Neural cell (in vitro differentiated cells): ENCODE measurements at regions not wholly inside any gene's neighbourhood (a gene's known extent, or its start where the extent isn't known, plus 50 kb on each side); places are given as distances from the start of the nearest gene placed in this dataset.

Source experiments
- H2AFZ ChIP-seq: fragments of 200-600, 300-800 bp; sonication (generic), shearing (Covaris generic); 2 replicates; pipeline ENCODE4 v1.6.0; 2014; ENCODE audit warnings: low read depth, mild to moderate bottlenecking, antibody characterized with exemption, low read length, moderate library complexity
- H3F3A ChIP-seq: fragments of 200-600 bp; shearing (Covaris generic); 2 replicates; pipeline ENCODE4 v1.6.1; 2016; ENCODE audit warnings: mild to moderate bottlenecking, moderate library complexity, mixed read lengths, antibody characterized with exemption, low read length; ENCODE audit not compliant: insufficient read depth, poor library complexity, severe bottlenecking
- H3K27ac ChIP-seq: fragments of 200-600, 300-800 bp; sonication (generic), shearing (Covaris generic); 2 replicates; pipeline ENCODE4 v1.5.1; 2014; ENCODE audit warnings: mild to moderate bottlenecking, low read length, moderate library complexity
- H3K27me3 ChIP-seq: fragments of 300-800, 200-600 bp; sonication (generic), shearing (Covaris generic); 2 replicates; pipeline ENCODE4 v1.6.0; 2014; ENCODE audit warnings: mild to moderate bottlenecking, low read depth, low read length, moderate library complexity; ENCODE audit not compliant: insufficient read depth
- H3K36me3 ChIP-seq: fragments of 300-800, 200-600 bp; sonication (generic), shearing (Covaris generic); 2 replicates; pipeline ENCODE4 v1.5.1; 2014; ENCODE audit warnings: mild to moderate bottlenecking, antibody characterized with exemption, low read length, moderate library complexity; ENCODE audit not compliant: insufficient read depth
- H3K4me2 ChIP-seq: fragments of 300-800, 200-600 bp; sonication (generic), shearing (Covaris generic); 2 replicates; pipeline ENCODE4 v1.6.0; 2014; ENCODE audit warnings: mild to moderate bottlenecking, low read length
- H3K4me3 ChIP-seq: fragments of 300-800, 200-600 bp; sonication (generic), shearing (Covaris generic); 2 replicates; pipeline ENCODE4 v1.5.1; 2014; ENCODE audit warnings: mild to moderate bottlenecking, low read length, moderate library complexity
- H3K79me2 ChIP-seq: fragments of 200-600 bp; shearing (Covaris generic); replicated peaks from 2 replicates; pipeline ENCODE4 v1.6.0; 2014; ENCODE audit warnings: mild to moderate bottlenecking, low read length, moderate library complexity; ENCODE audit not compliant: insufficient read depth
- H3K9ac ChIP-seq: fragments of 300-800, 200-600 bp; sonication (generic), shearing (Covaris generic); 2 replicates; pipeline ENCODE4 v1.6.1; 2016; ENCODE audit warnings: mild to moderate bottlenecking, low read length, mixed read lengths
- H3K9me2 ChIP-seq: fragments of 200-600 bp; shearing (Covaris generic); 2 replicates; pipeline ENCODE4 v1.6.1; 2016; ENCODE audit warnings: mild to moderate bottlenecking, low read length, mixed read lengths; ENCODE audit not compliant: insufficient read depth
- H3K9me3 ChIP-seq: fragments of 200-600, 300-800 bp; sonication (generic), shearing (Covaris generic); 2 replicates; pipeline ENCODE4 v1.6.1; 2016; ENCODE audit warnings: mild to moderate bottlenecking, mixed run types, low read length, moderate library complexity, mixed read lengths
- H4K20me1 ChIP-seq: fragments of 200-600 bp; shearing (Covaris generic); 2 replicates; pipeline ENCODE4 v1.6.1; 2016; ENCODE audit warnings: mild to moderate bottlenecking, mixed run types; ENCODE audit not compliant: insufficient read depth
- EP300 ChIP-seq: fragments of 450-650 bp; conservative IDR thresholded peaks from 2 replicates; pipeline ENCODE4 v1.6.1; 2014; ENCODE audit warnings: antibody characterized with exemption, mild to moderate bottlenecking, moderate library complexity; ENCODE audit not compliant: poor library complexity, severe bottlenecking
- EZH2 ChIP-seq: fragments of 200-600, 300-800 bp; shearing (Covaris generic), sonication (generic); IDR thresholded peaks from 2 replicates; pipeline ENCODE4 v1.6.1; 2014; ENCODE audit warnings: antibody characterized with exemption, low read length, borderline replicate concordance, mild to moderate bottlenecking; ENCODE audit not compliant: insufficient read depth, poor library complexity, severe bottlenecking
- MXI1 ChIP-seq: fragments of 450-650 bp; conservative IDR thresholded peaks from 2 replicates; pipeline ENCODE4 v1.6.1; 2014; ENCODE audit warnings: antibody characterized with exemption, mild to moderate bottlenecking; ENCODE audit not compliant: poor library complexity, severe bottlenecking
- POLR2AphosphoS5 ChIP-seq: IDR thresholded peaks from 2 replicates; pipeline ENCODE4 v1.6.1; 2012
- RAD21 ChIP-seq: fragments of 450-650 bp; conservative IDR thresholded peaks from 2 replicates; pipeline ENCODE4 v1.6.1; 2014; ENCODE audit warnings: antibody characterized with exemption, mild to moderate bottlenecking, moderate library complexity
- SMC3 ChIP-seq: fragments of 450-650 bp; conservative IDR thresholded peaks from 2 replicates; pipeline ENCODE4 v1.6.1; 2014; ENCODE audit warnings: antibody characterized with exemption, mild to moderate bottlenecking, moderate library complexity; ENCODE audit not compliant: poor library complexity
- TAF1 ChIP-seq: IDR thresholded peaks from 2 replicates; pipeline ENCODE4 v1.6.1; 2012; ENCODE audit warnings: low read depth
- TF ChIP-seq, protein P1 (sequence below): IDR thresholded peaks from 2 replicates; pipeline ENCODE4 v1.6.1; 2012; ENCODE audit warnings: borderline replicate concordance
- TF ChIP-seq, protein P2 (sequence below): fragments of 450-650 bp; IDR thresholded peaks from 2 replicates; pipeline ENCODE4 v1.5.1; 2014; ENCODE audit warnings: antibody characterized with exemption, mild to moderate bottlenecking, moderate library complexity; ENCODE audit not compliant: poor library complexity, severe bottlenecking

DNA sequence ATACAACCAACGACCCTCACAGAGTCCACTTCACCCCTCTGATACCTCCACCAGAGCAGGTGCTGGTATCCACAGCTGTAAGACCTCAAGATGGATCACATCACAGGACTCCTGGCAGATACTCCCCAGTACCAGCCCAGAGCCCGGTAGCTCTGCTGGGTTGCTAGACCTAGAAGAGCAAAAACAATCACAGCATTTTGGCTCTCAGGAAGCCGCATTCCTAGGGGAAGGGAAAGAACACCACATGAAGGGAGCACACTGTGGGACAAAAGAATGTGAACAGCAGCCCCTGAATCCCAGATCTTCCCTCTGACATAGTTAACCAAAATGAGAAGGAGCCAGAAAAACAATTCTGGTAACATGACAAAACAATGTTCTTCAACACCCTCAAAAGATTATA lies 303.1 kb upstream of the GRIA3 start:
- Histone ChIP-seq H3K9me2 (no peaks in the 10 kb centered on the region), H3K36me3 (no peaks in the 10 kb centered on the region), H3K79me2 (no peaks in the 10 kb centered on the region), H3K9ac (no peak overlapping the region), H2AFZ (no peak overlapping the region), H4K20me1 (no peaks in the 10 kb centered on the region), H3F3A (no peaks in the 10 kb centered on the region), H3K4me3 (no peak overlapping the region), H3K27me3 (no peaks in the 10 kb centered on the region), H3K9me3 (no peaks in the 10 kb centered on the region), H3K4me2 (no peak overlapping the region), H3K27ac (no peak overlapping the region)
- TF ChIP-seq EZH2 (no peak), RAD21 (no peak), SMC3 (no peak), POLR2AphosphoS5 (no peak), EP300 (no peak)
- TF ChIP-seq, protein P1, sequence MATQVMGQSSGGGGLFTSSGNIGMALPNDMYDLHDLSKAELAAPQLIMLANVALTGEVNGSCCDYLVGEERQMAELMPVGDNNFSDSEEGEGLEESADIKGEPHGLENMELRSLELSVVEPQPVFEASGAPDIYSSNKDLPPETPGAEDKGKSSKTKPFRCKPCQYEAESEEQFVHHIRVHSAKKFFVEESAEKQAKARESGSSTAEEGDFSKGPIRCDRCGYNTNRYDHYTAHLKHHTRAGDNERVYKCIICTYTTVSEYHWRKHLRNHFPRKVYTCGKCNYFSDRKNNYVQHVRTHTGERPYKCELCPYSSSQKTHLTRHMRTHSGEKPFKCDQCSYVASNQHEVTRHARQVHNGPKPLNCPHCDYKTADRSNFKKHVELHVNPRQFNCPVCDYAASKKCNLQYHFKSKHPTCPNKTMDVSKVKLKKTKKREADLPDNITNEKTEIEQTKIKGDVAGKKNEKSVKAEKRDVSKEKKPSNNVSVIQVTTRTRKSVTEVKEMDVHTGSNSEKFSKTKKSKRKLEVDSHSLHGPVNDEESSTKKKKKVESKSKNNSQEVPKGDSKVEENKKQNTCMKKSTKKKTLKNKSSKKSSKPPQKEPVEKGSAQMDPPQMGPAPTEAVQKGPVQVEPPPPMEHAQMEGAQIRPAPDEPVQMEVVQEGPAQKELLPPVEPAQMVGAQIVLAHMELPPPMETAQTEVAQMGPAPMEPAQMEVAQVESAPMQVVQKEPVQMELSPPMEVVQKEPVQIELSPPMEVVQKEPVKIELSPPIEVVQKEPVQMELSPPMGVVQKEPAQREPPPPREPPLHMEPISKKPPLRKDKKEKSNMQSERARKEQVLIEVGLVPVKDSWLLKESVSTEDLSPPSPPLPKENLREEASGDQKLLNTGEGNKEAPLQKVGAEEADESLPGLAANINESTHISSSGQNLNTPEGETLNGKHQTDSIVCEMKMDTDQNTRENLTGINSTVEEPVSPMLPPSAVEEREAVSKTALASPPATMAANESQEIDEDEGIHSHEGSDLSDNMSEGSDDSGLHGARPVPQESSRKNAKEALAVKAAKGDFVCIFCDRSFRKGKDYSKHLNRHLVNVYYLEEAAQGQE = no peak

DNA sequence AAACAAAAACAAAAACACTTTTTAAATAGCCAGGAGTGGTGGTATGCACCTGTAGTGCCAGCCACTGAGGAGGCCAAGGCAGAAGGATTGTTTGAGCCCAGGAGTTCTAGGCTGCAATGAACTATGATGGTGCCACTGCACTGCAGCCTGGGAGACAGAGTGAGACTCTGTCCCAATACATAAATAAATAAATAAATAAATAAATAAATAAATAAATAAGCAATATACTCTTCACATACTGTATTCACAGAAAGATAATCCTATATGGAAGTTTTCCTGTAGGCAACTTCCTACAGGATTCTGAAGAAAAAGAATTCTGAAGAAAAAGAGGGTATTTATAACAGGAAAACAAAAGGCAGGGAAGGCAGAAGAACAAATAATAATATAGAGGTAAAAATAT lies 293.3 kb upstream of the GRIA3 start:
- Histone ChIP-seq H2AFZ (no peak overlapping the region), H3K4me2 (no peak overlapping the region), H3K79me2 (no peaks in the 10 kb centered on the region), H3K27me3 (no peaks in the 10 kb centered on the region), H3K27ac (no peak overlapping the region), H3K36me3 (no peaks in the 10 kb centered on the region), H3K9me2 (no peaks in the 10 kb centered on the region), H3K4me3 (no peak overlapping the region), H4K20me1 (no peaks in the 10 kb centered on the region), H3K9me3 (no peaks in the 10 kb centered on the region), H3K9ac (no peak overlapping the region), H3F3A (no peaks in the 10 kb centered on the region)
- TF ChIP-seq POLR2AphosphoS5 (no peak), MXI1 (no peak), TAF1 (no peak), EP300 (no peak), SMC3 (no peak), RAD21 (no peak), EZH2 (no peak)
- TF ChIP-seq, protein P2, sequence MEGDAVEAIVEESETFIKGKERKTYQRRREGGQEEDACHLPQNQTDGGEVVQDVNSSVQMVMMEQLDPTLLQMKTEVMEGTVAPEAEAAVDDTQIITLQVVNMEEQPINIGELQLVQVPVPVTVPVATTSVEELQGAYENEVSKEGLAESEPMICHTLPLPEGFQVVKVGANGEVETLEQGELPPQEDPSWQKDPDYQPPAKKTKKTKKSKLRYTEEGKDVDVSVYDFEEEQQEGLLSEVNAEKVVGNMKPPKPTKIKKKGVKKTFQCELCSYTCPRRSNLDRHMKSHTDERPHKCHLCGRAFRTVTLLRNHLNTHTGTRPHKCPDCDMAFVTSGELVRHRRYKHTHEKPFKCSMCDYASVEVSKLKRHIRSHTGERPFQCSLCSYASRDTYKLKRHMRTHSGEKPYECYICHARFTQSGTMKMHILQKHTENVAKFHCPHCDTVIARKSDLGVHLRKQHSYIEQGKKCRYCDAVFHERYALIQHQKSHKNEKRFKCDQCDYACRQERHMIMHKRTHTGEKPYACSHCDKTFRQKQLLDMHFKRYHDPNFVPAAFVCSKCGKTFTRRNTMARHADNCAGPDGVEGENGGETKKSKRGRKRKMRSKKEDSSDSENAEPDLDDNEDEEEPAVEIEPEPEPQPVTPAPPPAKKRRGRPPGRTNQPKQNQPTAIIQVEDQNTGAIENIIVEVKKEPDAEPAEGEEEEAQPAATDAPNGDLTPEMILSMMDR = no peak
- TF ChIP-seq, protein P1 = no peak
